ENCODE measurements at regions not wholly inside any gene's neighbourhood (a gene's known extent, or its start where the extent isn't known, plus 50 kb on each side); places are given as distances from the start of the nearest gene placed in this dataset.
"Not testable (repeated sequence)": the region's sequence is repeated elsewhere in the genome, so short reads cannot be mapped to it uniquely, and the experiment has no call there.

DNA sequence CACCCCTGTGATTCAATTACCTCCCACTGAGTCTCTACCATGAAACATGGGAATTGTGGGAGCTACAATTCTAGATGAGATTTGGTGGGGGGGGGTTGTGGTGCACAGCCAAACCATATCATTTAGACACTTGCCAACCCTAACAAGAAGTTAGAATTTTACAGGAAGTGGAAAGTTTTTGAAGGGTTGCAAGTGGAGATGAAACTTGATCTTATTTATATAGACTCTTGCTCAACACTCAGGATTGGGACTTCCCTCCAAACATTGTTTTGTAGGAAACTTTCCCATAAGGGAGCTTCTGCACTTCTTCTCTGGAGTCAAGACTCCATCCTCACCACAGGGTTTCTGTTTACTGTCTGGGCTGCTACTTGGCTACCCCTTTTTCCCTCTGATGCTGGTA lies 266.7 kb upstream of the CDH11 start:
- no peak for DNase-seq

GRCh38 chr16:65386672-65387071 lies 264.8 kb upstream of the CDH11 start:
- no peak for DNase-seq

DNA sequence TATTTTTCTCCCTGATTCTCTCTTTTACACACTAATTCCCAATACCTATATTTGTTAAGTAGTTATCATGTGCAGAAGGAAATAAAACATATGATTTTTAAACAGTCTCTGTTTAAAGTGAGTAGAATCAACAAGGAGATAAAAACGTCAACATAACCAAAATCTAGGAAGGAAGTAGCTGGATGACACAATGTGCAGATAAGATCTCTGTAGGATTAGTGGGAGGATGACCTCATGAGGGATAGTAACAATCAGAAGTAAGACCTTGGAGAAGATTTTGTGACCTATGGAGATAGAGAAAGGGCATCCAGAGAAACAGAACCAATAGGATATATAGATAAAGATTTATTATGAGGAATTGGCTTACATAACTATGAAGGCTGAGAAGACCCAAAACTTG lies 262.6 kb upstream of the CDH11 start:
- peak in 1 of 2 experiments; percentile 4 for DNase-seq

GRCh38 chr16:65377195-65377594 lies 255.3 kb upstream of the CDH11 start:
- DNase-seq, result no peak

GRCh38 chr16:65376601-65377000 lies 254.7 kb upstream of the CDH11 start:
- DNase-seq, result no peak

DNA sequence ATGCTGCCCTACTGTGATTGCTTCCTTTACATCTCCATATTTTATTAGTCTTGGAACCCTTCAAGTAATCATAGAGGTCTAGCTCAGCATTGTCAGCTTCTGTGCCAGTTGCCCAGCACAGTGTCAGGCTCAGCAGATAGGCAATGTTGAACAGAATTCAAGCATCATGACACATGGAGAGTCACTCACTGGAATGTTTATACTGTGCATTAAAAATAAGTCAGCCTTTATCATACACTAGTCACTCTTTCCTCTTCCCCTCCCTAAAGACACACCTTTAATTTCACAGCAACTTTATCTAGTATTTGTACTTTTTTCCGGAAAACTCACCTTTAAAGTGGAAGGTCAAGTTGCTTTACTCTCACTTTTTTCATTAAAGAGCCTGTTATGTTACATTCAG lies 253.8 kb upstream of the CDH11 start:
- no peak for DNase-seq

- peak; percentile 84 to 86 for DNase-seq
Observed at GRCh38 chr16:65373097-65373496, 251.2 kb upstream of the CDH11 start.

GRCh38 chr16:65372171-65372570 lies 250.3 kb upstream of the CDH11 start:
- peak; percentile 51 to 59 for DNase-seq

- no peak for DNase-seq
Observed at GRCh38 chr16:65365732-65366715, 244.2 kb upstream of the CDH11 start.

DNA sequence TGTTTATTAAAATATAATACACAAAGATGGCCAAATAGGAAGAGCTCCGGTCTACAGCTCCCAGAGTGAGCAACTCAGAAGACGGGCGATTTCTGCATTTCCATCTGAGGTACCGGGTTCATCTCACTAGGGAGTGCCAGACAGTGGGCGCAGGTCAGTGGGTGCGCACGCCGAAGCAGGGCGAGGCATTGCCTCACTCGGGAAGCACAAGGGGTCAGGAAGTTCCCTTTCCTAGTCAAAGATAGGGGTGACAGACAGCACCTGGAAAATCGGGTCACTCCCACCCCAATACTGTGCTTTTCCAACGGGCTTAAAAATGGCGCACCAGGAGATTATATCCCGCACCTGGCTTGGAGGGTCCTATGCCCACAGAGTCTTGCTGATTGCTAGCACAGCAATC lies 234.9 kb upstream of the CDH11 start:
- DNase-seq, result not testable (repeated sequence)

- no peak for DNase-seq
Observed at GRCh38 chr16:65355706-65356105, 233.8 kb upstream of the CDH11 start.

GRCh38 chr16:65353183-65353582 lies 231.3 kb upstream of the CDH11 start:
- no peak for DNase-seq

DNA sequence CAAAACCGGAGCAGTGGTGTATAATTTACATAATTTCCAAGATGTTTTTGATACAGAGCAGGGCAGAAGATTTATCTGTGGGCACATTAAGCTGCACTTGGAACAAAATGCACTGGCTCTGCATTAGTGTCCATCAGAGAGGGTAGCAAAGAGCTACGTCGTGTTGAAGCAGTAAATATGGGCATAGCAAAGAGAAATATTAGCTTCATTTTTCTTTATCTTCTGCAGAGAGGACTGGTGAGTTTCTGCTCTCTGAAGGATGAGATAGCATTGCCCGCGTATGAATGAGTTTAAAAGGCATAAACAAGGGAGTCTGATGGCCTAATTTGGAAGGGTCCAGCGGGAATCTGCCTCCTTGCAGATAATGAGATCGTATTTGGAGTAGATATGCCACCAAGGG lies 227.8 kb upstream of the CDH11 start:
- DNase-seq, result no peak

- no peak for DNase-seq
Observed at GRCh38 chr16:65343556-65343955, 221.7 kb upstream of the CDH11 start.

- DNase-seq, result no peak
Observed at GRCh38 chr16:65342231-65342866, 220.5 kb upstream of the CDH11 start.

DNA sequence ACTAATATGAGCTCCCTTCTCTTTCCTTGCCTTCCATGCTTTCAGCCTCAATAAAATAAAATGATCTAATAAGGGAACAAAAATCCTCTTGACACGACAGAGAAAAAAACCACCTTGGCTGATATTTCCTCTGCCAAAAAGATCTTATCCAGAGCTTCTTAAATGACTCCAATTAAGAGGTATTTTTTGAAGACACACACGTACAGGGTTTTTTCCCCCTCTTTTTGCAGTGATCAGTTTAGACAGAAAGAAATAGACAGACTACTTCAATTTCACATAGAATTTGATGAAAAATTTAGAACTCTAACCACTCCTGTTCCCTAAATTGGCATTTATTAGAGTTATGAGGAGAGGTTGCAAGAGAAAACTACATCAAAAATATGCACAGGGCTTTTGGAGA lies 217.2 kb upstream of the CDH11 start:
- DNase-seq, result no peak

DNA sequence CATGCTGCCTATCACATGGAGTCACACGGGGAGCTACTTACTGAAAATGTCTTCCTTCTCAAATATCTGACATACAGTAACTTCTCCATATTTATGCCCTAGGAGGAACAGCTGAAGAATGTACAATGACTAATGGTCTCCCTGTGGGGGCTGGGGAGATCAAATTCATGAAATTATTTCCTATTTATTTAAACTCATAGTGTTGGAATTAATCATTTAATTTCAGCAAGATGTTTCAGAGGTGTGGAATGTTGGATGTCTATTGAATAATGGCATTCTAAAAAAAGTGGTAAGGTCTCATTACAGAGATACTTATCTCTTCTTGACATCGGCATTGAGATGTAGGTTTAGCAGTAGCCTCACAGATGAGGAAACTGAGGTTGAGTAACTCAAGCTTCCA lies 214.3 kb upstream of the CDH11 start:
- no peak for DNase-seq

- DNase-seq, result no peak
Observed at GRCh38 chr16:65334081-65334480, 212.2 kb upstream of the CDH11 start.

GRCh38 chr16:65333283-65333682 lies 211.4 kb upstream of the CDH11 start:
- no peak for DNase-seq

DNA sequence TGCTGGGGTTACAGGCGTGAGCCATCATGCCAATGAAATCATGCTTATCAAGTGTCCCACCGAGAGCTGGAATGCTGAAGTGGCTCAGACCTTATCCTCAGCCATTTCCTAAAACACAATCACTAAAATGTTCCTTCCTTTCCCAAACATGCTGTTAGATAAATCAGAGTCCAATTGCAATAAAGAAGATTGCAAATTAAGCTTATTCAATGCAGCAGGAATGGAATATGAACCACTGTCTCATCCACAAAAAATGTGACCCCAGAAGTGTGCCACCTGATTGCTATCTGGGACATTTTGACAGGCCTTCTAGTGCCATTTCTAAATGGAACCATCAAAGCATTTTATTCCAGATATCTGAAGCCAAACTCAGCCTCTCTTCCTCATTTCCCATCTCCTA lies 205.5 kb upstream of the CDH11 start:
- DNase-seq, result no peak

DNA sequence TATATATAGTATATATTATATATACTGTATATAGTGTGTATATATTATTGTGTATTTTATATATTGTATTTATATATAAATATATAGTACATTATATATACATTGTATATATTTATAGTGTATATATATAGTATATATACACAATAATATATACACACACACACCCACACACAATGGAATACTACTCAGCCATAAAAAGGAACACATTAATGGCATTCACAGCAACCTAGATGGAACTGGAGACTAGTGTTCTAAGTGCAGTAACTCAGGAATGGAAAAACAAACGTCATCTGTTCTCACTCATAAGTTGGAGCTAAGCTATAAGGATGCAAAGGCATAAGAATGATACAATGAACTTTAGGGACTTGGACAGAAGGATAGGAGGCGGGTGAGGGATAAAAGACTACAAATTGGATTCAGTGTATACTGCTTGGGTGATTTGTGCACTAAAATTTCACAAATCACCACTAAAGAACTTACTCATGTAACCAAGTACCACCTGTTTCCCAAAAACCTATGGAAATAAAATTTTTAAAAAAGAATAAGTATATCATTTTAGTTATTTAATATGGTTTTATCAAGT lies 201.9 kb upstream of the CDH11 start:
- no peak for DNase-seq

- DNase-seq, result no peak
Observed at GRCh38 chr16:65319621-65320231, 197.9 kb upstream of the CDH11 start.

DNA sequence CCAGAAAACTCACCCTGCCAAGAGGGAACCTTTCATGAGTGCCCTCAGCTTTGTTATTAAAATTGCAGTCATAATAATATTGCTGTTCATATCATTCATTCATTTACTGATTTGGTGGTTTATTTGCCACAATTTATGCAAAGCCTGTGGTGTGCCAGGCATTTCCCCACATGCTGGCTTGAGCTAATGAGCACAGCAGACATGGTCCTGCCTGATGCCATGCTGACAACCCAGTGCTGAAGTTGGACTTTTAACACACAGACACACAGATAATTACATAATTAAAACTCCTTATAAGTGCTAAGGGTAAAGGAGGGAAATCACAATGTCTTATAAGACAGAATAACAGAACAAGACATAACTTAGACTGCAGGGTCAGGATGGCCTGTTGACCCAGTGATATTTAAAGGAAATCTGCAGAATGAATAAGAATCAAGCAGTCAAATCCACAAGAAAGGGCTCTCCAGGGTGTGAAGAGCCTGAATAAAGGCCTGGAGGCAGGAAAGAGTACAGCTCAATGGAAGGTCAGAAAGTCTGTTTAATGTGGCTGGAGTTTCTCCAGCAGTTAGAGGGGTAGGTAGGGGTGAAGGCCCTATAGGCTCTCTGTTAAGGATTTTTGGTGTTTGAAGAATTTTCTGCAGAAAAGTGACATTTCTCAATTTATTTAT lies 196.9 kb upstream of the CDH11 start:
- no peak for DNase-seq
